ENCODE measurements at regions not wholly inside any gene's neighbourhood (a gene's known extent, or its start where the extent isn't known, plus 50 kb on each side); places are given as distances from the start of the nearest gene placed in this dataset.

DNA sequence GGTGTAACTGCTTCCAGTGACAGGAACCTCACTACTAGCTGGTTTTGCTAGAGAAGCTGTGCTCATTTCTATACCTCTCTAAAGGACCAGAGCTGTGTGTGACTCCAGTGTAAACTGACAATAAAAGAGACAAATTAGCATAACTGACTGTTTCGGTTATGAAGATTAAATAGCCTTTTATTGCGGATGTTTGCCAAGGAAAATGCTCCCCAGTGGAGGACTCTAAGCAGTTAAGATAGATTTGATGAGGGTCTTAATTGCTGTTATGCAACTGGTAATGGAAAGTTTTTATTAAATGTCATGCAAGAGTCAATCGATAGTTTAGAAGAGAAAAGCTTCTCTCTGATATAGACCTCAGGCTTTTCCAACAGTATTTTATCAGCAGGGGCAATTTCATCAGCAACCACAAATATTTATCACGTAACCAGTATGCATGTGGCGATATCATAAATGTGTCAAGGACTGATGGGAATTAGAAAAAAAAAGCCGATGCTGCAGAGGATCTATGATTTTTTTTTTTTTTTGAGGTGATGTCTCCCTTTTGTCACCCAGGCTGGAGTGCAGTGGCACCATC is 275.2 kb upstream of the DMAC1 start:
- no peak for DNase-seq

DNA sequence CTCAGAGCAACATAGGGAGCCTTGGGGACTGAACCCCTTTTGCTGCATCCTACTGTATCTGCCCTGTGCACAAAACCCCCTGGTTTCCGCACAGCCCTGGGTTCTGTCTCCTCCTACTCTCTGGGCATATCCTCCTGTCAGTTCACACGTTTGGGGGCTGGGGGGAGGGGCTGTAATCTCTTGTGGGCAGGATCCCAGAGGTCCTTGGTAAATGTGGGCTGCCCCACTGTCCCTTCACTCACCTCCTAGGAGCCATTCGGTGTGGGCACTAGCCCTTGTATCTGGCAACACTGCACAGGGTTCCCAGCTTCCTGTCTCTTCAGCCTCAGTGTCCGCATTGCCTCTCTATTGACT is 271.8 kb upstream of the DMAC1 start:
- no peak for DNase-seq

DNA sequence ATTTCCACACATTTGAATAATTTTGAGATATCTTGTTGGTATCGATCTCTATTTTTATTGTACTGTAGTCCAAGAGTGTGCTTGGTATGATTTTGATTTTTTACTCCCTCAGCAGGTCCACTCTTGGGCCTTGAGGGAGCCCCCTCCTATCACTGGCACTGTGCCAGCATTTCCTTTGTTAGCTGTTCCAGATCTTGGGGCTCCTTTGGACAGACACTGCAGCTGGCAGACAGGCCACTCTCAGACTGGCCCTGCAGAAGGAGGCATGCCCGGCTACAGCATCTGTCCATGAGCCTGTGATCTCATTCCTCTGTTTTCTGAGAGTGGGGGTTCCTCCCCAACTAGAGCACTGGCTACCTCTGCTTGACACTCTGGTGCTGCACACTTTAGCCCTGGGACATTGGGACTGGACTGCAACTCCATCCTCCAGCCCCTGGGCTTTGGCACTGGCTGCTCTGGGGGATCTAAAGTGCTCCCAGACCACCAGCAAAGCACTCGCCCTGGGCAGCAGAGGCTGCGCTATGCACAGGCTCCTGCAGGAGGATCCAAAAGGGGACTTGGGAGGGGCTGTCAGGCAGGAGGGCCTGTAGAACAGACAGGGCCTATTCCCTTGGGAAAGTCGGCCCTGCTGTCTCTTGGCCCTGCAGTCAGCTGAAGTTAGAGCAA is 271.3 kb upstream of the DMAC1 start:
- no peak for DNase-seq

DNA sequence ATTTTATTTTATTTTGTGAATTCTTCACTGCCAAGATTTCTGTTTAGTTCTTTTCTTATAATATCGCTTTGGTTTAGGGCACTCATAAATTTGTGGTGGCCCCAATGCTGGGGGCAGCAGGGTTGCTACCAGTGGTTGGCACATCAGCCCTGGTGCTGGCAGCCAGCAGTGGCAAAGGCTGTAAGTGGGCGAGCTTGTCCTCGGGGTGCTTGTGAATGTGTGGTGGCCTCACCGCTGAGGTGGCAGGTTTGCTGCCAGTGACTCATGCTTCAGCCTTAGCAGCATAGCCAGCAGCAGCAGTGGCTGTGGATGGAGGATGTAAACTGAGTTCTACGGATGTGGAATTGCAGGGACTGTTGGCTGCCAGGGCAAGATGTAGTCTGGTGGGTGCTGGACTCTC is 262.9 kb upstream of the DMAC1 start:
- no peak for DNase-seq

DNA sequence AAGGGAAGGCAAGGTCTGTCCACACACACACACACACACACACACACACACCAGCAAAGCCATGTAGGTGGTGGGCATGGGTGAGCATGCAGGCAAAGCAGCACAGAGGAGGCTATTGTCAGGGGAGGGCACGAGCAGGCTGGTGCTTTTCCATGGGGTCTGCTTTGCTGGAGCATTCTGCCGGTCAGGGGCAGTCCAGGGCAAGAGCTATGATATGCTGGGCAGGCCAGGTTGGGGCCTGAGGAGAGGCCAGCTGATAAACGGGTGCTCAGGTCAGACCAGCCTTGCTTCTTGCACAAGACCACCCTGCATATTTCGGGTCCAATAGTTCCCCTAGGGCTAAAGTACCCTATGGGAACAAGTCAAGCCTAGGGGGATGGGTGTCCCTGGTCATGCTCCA is 253.9 kb upstream of the DMAC1 start:
- no peak for DNase-seq

DNA sequence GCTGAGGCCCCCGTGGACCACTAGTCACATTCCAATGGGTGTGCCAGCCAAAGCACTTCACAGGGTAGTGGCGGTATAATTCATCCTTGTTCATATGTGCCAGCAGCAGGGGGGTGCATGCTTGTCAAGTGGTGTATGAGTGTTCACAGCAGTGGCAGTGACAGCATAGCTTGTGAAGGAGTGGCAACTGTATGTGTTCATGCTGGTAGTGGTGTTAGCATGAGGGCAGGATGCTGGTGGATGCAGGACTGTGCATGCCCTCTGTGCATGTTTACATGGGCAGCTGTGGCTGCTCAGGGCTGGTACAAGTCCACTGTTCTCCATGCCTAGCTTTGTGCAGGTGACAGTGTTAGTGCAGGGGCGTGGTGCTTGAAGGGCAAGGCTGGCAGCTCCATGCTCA is 253.4 kb upstream of the DMAC1 start:
- no peak for DNase-seq

DNA sequence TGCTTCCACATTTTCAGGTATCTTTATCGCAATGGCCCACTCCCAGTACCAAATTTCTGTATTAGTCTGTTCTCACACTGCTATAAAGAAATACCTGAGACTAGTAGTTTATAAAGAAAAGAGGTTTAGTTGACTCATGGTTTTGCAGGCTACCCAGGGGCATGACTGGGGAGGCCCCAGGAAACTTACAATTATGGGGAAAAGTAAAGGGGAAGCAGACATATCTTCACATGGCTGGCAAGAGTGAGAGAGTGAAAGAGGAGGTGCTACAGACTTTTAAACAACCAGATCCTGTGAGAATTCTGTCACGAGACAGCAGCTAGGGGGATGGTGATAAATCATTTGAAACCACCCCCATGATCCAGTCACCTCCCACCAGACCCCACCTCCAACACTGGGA is 238.2 kb upstream of the DMAC1 start:
- no peak for DNase-seq

DNA sequence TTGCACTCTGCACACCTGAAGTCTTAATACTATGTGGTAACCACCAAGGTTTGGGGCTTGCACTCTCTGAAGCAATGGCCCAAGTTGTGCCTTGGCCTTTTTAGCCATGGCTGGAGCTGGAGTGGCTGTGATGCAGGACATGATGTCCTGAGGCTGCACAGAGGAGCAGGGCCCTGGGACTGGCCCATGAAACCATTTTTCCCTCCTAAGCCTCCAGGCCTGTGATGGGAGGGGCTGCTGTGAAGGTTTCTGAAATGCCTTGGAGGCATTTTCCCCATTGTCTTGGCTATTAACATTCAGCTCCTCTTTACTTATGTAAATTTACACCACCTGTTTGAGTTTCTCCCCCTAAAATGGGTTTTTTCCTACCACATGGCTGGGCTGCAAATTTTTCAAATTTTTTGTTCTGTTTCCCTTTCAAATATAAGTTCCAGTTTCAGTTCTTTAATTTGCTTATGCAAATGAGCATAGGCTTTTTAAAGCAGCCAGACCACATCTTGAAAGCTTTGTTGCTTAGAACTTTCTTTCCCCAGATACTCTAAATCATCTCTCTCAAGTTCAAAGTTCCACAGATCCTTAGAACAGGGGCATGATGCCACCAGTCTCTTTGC is 237.4 kb upstream of the DMAC1 start:
- no peak for DNase-seq

DNA sequence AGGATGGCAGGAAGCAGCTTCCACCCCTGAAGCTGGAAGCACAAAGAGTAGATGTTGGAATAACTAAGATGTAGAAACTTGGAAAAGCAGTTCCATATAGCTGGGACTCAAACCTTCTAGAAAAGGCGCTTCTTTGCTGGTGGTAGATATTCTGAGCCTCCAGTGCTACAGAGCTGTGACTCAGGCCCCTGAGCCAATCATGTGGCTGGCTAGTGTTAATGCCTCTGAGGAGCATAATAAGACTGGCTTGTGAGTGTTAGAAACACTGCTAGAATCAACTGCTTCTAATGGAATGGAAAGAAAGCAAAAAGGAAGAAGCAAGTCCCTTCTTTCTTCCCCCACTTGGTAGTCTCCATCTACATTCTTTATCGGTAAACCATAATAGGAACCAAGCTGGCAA is 234.2 kb upstream of the DMAC1 start:
- DNase-seq = no peak

DNA sequence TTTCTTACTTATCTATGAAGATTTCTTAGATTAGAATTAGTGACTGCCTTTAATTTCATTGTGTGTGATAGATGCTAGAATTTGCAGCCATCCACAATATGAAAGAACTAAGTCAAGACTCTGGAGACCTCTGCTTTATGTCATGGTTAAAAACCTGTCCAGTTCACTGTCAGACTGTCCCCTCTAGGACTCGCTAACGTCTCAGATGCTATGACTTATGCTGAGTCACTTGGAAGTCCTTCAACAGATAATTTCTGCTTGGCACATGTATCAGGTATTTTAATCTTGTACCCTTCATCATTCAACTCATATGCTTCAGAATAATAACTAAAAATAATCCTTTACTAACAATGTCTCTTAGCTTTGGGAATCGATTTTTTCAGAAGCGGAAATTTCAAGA is 230.5 kb upstream of the DMAC1 start:
- no peak for DNase-seq

DNA sequence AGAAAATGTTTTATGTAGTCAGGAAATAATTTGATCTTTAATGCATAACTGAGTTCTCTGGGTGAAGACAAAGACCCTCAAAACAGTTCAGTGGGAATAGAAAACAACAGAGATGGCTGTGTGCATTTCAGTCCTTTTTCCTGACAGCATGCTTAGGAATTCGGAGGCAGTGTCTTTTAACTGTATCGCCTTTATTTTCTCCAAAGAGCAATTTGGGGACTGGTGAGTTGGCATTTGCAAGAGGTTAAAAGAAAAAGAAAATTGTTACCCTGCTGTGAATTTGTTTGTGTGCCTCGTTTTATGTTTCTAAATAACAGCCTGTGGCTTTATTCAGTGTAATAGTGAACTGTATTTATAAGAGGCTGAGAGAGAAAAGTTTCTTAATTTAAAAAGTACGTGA is 227.8 kb upstream of the DMAC1 start:
- DNase-seq = no peak

DNA sequence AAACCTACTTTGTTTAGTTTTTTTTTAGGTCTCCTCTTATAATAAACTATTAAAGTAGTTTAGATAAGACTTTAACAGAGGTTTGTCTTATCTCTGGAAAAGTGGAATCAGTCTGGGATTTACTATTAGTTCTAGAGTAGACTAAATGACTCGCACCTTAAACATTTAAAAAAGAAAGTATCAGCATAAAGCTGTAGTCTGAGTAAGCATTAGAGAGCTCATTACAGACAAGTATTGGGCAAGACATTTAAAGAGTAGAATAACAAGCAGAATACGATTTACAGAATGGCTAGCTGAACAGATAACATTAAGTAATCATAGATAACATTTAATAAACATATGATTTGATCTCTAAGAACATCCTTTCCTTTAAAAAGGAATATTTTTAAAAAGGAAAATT is 226.0 kb upstream of the DMAC1 start:
- DNase-seq = no peak

DNA sequence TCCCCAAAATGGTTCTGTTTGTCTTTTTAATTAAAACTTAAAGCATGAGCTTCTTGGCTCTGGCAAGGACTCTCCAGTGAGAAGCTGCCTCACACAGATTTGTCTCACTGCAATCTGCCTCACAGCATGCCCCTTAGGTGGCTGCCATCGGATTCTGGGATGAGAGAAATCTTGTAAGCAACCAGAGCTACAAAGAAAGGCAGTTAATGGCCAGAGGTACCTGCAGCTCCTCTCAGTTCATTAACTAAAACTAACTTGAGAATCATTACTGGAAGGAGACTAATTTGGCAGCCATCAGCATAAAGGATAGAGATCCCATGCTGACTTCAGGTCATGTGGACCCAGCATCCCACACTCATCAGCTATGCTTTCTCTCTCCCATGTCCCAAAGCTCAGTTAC is 220.6 kb upstream of the DMAC1 start:
- DNase-seq = no peak

DNA sequence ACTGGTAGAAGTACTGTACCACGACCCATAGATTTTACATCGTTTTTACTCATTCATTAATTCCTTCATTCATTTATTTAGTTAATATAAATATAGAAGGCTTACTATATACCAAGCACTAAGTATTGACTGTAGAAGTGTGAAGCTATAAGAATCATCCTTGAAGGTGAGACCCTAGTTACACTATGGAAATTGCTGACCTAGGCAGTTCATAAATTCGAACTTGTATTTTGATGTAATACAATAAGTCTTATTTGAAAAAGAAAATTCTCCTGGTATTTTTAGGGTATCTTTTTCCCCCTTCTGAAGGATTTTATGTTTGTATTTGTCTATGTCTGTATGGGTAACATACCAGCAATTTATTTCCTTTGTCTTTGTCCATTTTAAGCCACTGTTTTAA is 220.1 kb upstream of the DMAC1 start:
- DNase-seq = no peak

DNA sequence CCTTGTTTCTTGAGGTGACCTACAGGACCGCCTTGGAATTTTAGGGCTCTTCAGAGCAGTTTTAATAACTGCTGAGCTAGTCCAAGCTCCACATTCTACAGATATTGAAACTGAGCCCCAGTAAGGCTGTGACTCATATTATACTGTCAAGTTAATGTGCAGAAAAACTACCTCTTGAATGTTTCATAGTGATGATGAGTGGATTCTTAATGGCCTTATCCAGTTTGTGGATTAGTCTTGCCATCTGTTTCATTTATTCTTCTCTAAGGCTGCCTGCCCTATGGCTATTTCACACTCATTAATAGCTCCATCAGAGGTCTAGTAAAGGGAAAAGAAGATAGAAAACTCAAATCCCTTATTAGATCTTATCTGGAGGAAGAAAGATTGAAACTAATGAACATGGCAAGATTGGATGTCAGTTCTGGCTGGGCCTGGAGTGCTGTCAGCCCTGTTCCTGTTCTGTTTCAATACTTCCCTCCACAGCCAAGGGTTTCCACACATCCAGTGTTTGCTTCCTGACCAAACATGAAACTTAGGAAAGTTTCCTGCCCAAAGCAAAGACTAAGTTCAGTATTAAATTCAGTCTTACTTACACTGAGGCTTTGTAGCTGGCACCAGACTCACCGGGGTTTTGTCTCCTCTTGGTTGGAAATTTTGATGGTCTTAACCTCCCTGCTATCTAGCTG is 215.6 kb upstream of the DMAC1 start:
- no peak for DNase-seq

DNA sequence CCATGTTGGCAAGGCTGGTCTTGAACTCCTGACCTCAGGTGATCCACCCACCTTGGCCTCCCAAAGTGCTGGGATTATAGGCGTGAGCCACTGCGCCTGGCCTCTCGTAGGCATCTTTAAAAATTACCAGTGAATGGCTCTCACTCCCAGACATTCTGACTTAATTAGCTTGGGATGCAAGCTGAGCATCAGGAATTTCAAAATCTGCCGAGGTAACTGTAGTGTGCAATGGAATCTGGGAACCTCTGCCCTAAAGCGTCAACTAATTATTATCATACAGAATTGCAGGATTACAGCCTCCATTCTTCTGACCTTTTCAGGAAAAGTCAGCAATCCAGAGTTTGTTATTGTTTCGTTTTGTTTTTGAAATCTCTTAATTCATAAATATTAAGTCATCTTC is 213.4 kb upstream of the DMAC1 start:
- no peak for DNase-seq

DNA sequence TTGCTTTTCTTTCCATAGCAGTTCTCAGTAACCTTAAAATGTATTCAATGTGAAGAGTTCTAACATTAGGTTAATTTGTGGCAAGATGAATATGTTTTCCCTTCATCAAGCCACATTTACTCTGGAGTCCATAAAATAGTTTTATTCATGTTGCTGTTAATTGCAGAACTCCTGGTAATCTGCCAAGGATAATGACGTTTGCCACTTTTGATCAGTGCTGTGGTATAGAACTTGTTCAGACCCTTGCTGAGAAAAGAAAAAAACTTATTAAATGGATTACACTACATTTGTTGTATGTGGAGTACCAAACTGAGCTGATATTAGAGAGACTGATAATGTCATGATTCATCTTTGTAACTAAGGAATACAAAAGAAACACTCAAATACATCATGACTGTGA is 212.4 kb upstream of the DMAC1 start:
- no peak for DNase-seq

DNA sequence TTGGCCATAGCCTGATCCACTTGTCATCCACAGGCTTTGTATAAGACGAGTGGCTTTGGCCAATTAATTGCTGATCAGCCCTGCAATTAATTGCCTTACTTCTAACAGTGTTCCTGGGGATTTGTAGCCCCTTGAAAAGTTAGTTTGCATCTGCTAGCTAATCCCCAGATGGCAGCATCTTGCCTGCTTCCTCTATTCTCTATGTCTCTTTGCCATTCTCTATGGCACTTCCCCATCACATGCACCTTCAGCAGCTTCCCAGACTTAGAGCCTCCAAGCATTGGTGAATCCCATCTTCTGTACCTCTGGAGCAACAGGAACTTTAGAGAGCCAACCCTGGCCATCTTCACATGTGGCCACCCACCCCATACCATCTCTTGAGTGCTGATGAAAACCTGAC is 197.0 kb upstream of the DMAC1 start:
- DNase-seq = no peak

DNA sequence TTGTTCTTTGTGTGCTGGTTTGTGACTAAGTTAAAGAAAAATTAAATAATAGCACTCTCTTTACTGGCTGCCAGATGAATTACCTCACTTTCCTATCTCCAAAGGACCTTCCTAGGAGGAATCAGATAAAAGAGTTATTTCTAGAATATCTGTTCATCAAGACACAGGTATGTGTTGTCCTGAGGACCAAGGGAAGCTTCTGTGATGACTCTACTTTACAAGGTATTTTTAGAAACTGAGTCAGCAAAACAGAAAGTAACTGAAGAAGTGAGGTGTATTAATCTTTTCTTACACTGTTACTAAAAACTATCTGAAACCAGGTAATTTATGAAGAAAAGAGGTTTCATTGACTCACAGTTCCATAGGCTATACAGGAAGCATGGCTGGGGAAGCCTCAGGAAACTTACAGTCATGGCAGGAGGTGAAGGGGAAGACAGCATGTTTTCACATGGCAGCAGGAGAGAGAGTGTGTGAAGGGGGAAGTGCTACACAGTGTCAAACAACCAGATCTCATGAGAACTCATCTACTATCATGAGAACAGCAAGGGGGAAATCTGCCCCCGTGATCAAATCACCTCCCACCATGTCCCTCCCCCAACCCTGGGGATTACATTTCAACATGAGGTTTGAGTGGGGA is 189.2 kb upstream of the DMAC1 start:
- DNase-seq = no peak

DNA sequence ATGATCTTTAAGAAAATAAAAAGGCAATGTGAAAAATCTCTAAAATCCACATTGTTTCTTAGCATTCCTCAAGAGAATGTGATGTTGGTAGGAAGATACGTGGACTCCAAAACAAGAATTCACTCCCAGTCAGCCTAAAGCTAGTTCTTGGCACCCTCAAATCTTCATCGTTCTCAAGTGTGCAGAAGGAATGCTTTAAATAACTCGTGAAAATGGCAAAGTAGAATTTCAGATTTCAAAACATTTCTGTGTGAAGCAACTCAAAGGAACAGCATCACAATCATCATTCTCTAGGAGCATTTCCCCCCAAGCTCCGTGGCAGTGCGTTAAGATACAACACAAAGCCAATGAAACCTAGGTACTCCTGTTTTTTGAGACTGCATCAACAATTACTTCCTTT is 185.1 kb upstream of the DMAC1 start:
- DNase-seq = no peak

DNA sequence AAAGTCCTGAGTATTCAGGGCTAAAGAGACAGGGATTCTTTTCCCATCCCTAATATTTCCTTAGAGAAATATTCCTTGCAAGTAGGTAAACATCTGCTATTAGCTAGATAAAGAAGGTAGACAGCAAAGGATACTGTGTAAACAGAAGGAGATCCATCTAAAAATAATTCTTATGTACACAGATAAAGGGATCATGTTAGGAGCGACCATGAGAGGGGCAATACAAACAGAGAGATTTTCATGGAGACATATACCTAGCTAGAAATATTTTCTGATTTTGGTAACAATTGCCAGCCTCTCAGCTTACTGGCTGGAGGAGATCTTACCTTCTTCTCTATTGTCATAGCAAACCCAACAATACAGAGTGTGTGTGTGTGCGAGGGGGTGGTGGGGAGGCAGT is 184.6 kb upstream of the DMAC1 start:
- DNase-seq = no peak

DNA sequence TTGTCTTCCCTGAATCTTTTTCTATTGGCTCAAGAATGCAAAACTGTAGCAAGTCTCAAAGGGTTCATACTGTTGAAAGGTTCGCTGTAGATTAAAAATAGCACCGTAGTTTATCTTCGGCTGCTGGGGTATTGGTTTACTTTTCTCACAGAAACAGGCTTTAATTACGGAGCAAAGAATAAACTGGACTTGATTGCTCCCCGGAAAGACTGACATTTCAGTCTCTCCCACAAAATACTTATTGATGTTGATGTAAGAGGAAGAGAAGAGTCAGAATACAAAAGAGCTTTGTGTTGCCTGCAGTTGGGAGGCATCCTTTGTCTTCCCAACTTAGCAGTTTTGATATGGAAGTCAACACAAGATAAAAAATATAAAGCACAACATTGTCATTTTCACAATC is 183.9 kb upstream of the DMAC1 start:
- no peak for DNase-seq

DNA sequence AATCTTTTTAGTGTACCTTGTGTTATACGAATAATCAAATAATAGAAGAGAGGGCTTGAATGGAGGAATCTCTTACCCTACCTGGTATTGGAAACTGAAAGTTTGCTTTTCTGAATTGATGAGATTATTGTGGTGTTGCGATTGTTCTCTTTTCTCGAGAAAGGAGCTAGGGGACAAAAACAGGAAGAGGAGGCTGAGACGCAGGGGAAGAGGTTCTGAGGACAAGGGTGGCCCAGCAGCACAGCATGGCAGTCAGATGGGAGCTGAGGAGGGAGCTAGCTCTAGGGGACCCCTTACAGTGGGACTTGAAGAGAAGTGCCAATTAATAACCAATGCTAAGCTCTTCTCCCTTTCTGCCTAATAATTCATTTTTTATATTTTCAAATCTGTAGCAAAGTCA is 183.3 kb upstream of the DMAC1 start:
- no peak for DNase-seq

DNA sequence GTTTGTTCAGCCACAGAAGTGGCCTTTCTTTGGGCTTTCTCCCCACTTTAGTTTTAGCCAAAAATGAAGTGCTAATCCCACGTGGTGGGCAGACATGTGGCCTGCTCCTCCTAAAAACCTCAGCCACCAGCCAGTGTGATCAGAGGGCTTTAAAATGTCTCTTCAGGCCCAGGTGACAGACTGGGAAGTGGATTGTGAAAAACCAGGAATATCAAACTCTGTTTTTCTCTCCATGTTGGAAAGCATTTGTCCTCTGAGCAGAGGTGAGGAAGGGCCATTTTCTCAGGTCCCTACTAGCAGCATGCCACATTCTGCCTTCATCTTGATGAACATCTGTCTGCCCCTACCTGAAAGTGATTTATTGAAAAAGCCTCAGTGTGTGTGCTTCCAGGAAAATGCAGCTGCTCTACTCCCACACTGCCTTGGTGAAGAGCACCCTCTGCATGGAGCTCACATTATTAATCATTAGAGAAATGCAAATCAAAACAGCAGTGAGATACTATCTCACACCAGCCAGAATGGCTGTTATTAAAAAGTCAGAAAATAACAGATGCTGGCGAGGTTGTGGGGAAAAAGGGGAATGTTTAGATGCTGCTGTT is 181.2 kb upstream of the DMAC1 start:
- DNase-seq = no peak

All from activated gamma-delta T cell (primary cell).